Fibroblast of skin of left quadriceps (primary cell): ENCODE measurements at regions not wholly inside any gene's neighbourhood (a gene's known extent, or its start where the extent isn't known, plus 50 kb on each side); places are given as distances from the start of the nearest gene placed in this dataset.
"Not testable (repeated sequence)": the region's sequence is repeated elsewhere in the genome, so short reads cannot be mapped to it uniquely, and the experiment has no call there.

Experiments used
- DNase-seq, 2 experiments: peaks; one replicate each; pipeline ENCODE4 v3.0.0-alpha.2; 2013; ENCODE audit warnings: low read depth in 2 of 2

DNA sequence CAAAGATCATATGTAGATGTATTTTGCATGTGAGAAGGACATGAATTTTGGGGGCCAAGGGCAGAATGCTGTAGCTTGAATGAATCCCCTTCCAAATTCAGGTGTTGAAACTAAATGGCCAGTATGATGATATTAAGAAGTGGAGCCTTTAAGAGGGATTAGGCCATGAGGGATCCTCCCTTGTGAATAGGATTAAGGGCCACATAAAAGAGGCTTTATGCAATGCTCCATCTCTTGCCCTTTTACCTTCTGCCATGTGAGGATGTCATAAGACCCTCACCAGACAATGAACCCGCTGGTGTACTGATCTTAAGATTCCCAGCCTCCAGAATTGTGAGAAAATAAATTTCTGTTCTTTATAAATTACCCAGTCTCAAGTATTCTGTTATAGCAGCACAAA lies 206.1 kb downstream of the YTHDC2 start:
- DNase-seq = no peak

GRCh38 chr5:113721171-113721570 lies 207.7 kb downstream of the YTHDC2 start:
- DNase-seq = no peak

- DNase-seq = no peak
Observed at GRCh38 chr5:113723021-113723420, 209.5 kb downstream of the YTHDC2 start.

DNA sequence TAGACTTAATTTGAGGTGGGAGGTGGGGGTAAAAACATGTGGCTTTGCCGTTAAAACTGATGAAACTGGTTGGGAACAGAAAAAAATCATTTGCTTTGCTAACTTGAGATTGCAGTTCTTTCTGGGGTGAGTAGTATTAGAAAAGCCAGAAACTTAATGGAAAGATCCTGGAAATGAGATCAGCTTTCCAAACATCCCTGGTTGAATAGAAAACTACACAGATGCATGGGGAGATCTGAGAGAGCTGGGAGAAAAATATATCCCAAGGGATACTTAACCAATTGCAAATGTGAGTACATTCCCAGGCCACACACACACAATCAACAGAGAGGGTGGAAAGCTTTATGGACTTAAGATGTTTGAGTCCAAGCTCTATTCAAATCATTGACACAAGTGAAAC lies 222.3 kb downstream of the YTHDC2 start:
- no peak for DNase-seq

DNA sequence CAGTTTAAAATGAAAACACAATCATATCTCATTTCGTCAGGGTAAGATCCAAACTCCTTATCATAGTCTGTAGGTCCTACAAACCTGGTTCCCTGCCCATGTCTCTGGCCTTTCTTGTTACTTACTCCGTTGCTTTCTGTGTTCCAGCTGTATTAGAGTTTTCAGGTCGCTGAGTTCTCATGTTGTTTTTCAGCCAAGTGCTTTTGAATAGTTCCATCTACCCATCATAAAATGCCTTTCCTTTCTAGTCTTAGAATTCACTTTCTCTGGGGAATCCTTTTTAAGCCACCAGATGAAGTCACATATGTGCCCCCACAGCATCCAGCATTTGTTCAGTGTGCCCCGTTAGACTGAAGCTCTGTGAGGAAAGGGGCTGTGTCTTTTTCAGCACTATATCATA lies 228.7 kb downstream of the YTHDC2 start:
- no peak for DNase-seq

- no peak for DNase-seq
Observed at GRCh38 chr5:113742639-113743038, 229.1 kb downstream of the YTHDC2 start.

DNA sequence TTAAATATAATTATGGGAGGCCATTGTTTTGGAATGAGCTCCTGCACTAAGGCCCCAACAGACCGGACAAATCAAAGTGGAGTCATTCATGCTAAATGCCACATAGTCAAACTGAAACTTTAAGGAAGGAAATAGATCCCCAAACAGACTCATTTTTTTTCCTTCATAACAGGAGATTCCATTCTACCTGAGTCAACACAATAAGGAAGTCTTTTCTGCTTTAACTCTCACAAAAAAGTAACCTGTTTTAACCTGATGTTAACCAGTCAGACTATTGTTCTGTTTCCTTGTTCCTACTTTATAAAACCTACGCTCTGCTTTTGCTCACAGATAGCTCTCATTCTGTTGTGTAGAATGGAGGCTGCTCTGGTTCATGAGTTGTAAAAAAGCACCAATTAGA lies 234.9 kb downstream of the YTHDC2 start:
- no peak for DNase-seq

DNA sequence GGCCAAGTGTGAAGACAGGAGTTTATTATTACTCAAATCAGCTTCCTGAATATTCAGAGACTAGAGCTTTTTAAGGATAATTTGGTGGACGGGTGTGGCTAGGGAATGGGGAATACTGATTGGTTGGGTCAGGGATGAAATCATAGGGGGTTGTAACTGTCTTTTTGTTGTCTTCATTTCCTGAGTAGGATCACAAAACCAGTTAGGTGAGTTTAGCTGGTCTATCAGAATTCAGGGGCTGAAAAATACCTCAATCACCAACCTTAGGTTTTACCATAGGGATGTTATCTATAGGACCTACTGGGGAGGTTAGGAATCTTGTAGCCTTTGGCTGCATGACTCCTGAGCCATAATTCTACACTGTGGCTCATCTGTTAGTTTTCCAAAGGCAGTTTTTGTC lies 235.8 kb downstream of the YTHDC2 start:
- DNase-seq = no peak

- not testable (repeated sequence) for DNase-seq
Observed at GRCh38 chr5:113753182-113753581, 239.7 kb downstream of the YTHDC2 start.

DNA sequence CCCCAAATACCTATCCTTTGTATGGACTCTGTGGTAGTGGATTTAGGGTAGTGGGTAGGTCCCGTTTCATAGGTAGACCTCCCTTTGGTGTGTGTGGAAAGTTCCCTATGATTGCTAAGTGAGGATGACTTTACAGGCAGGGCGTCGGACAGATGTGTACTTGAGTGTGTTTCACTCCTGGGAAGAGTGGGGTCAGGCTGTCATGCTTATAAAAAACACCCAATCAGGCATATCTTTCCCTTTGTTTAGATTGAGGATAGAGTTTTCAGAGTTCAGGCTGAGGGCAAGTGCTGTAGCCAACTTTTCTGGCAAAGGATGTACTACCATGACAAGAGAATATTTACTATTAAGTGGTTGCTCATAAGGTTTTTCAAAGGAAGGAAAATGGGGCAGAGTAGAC lies 242.0 kb downstream of the YTHDC2 start:
- no peak for DNase-seq

- no peak for DNase-seq
Observed at GRCh38 chr5:113757508-113757907, 244.0 kb downstream of the YTHDC2 start.

GRCh38 chr5:113759505-113759904 lies 246.0 kb downstream of the YTHDC2 start:
- no peak for DNase-seq

GRCh38 chr5:113760486-113760885 lies 247.0 kb downstream of the YTHDC2 start:
- DNase-seq = no peak

DNA sequence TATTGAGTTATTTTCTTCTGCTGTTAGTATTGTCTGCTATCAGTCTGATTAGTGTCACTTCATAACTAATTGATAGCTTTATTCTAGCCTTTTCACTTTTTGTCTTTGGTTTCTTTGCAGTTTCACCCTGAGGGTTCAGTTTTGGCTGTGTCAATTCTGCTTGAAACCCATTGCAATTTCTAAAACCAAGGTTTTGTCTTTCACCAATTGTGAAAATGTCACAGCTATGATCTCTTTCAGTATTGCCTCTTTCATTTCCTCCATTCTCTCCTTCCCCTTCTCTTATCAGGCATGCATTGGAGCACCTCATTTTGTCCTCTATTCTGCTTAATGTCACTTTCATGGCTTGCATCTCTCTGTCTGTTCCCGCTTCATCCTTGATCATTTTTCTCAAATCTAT lies 248.1 kb downstream of the YTHDC2 start:
- DNase-seq = no peak

GRCh38 chr5:113764382-113764781 lies 250.9 kb downstream of the YTHDC2 start:
- no peak for DNase-seq

DNA sequence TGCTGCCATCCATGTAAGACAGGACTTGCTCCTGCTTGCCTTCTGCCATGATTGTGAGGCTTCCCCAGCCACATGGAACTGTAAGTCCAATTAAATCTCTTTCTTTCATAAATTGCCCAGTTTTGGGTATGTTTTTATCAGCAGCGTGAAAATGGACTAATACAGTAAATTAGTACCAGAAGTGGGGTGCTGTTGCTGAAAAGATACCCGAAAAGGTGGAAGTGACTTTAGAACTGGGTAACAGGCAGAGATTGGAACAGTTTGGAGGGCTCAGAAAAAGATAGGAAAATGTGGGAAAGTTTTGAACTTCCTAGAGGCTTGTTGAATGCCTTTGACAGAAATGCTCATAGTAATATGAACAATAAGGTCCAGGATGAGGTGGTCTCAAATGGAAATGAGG lies 253.3 kb downstream of the YTHDC2 start:
- DNase-seq = not testable (repeated sequence)

DNA sequence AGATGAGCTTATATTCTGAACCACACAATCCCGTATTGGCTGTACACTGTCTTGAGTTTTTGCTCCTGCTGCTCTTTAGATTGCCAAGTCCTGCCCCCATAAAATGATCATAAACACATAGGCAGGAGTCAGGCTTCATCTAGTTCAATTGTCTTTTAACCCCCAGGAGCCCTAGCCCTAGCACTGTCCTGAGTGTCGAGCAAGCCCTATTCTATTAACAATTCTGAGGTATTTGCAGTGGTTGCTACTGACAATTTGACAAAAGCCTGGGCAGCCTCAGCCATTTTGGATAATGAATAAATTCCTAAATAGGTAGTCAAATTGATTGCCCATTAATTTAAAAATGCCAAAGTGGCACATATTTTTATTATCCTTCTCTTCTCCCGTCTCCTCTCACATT lies 257.2 kb downstream of the YTHDC2 start:
- DNase-seq = no peak

GRCh38 chr5:113771483-113771882 lies 258.0 kb downstream of the YTHDC2 start:
- no peak for DNase-seq

DNA sequence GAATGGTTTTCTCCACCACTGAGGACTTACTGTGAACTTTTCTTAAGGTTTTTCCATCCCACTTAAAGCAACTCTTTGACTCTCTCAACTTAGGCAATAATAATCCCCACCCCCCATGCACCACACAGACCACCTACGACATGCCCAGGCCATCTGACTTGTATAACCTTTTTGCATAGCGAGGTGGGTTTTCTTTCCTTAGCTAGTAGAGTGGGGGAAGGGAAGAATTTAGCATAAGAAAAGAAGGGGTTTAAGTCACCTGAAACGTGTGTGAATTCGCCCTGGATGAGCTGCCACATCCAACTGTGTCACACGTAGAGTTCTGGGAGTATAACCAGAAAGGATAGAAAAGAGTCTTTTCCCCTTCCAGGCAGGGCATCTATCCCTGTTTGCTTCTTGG lies 262.7 kb downstream of the YTHDC2 start:
- DNase-seq = no peak

DNA sequence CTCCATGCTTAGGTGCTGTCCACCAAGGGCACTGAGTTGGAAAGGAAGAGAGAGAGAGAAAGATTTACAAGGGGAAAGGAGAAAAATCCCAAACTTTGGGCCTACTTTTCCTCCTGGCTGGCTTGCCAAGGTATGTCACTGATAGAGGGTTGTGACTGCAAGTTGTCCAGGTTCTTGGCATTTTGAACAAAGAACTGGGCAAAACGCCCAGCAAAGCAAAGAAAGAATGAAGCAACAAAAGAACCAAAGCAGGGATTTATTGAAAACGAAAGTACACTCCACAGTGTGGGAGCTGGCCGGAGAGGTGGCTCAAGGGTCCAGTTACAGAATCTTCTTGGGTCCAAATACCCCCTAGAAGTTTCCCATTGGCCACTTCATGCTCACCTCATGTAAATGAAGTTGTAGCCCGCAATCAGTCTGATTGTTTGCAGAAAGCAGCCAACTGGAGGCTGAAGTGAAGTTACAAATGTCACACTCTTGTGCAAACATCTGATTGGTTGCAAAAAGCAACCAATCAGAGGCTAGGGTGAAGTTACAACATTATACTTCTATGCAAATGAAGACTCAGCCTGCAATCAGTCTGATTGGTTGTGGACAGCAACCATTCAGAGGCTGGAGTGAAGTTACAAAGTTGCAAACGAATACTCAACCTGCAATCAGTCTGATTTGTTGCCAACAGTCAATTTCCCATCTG lies 263.5 kb downstream of the YTHDC2 start:
- no peak for DNase-seq

DNA sequence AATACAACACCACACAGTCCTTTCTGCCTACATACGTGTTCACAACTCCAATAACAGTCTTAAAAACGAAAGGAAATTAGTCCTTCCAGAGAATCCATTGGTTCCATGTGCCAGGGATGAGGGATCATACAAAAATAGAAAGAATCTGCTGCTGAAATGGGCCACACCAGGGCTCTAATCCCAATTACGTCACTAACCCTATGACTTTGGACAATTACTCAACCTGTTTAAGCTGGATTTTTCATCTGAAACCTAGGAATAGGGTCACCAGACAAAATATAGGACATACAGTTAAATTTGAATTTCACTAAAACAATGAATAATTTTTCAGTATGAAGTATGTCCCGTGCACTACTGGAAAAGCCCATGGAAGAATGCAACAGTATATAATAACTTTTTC lies 264.7 kb downstream of the YTHDC2 start:
- no peak for DNase-seq

DNA sequence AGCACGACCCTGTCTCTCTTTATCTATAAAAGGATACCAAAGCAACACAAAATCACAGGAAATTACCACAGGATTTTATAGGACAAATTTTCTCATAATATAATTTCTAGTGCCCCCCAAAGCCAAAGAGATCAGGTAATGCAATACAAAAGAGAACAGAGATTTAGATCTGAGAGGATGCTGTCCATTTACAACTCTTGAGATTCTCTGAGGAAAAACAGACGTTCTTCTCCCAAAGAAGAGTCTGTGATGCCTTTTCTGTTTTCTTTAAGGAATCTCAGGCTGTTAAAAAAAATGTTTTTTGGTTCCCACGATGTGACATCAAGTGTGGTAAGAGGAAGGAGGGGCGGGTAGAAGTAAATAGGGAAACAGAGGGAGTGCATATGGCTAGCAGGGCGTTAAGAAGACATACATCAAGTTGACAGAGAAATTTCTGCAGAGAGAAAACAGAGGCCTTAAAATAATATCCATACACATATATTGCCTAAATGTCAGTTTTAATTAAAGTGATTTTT lies 274.7 kb downstream of the YTHDC2 start:
- no peak for DNase-seq

- DNase-seq = no peak
Observed at GRCh38 chr5:113789769-113790168, 276.3 kb downstream of the YTHDC2 start.

DNA sequence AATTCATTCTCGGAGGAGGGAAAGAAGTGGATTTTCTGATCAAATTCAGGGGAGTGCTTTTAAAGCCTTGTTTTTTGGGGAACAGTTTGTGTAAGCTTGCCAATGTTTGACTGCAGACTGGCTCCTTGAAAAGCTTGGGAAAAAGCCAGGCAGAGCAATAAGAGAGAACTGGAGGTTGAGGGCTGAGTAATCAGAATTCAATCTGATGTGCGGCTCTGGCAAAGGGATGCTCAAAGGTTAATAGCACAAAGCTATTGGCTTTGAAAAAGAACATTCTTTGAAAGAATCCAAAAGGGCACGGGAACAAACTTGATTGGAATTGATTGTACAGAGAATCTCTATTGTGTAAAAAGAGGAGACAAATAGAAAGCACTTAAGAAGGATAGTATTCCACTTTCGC lies 279.3 kb downstream of the YTHDC2 start:
- DNase-seq = no peak
